HG02588 (cell line): ENCODE measurements at regions not wholly inside any gene's neighbourhood (a gene's known extent, or its start where the extent isn't known, plus 50 kb on each side); places are given as distances from the start of the nearest gene placed in this dataset.

Source experiments
- ATAC-seq: cut with Tn5 transposase; IDR thresholded peaks from one replicate; pipeline ENCODE4 v1.9.1; 2021; ENCODE audit warnings: mild to moderate bottlenecking, moderate library complexity; ENCODE audit not compliant: unreplicated experiment

GRCh38 chr17:77358801-77359200 is 218.0 kb downstream of the SEC14L1 start:
- no peak for ATAC-seq

GRCh38 chr17:77359236-77359635 is 218.5 kb downstream of the SEC14L1 start:
- ATAC-seq, result no peak

DNA sequence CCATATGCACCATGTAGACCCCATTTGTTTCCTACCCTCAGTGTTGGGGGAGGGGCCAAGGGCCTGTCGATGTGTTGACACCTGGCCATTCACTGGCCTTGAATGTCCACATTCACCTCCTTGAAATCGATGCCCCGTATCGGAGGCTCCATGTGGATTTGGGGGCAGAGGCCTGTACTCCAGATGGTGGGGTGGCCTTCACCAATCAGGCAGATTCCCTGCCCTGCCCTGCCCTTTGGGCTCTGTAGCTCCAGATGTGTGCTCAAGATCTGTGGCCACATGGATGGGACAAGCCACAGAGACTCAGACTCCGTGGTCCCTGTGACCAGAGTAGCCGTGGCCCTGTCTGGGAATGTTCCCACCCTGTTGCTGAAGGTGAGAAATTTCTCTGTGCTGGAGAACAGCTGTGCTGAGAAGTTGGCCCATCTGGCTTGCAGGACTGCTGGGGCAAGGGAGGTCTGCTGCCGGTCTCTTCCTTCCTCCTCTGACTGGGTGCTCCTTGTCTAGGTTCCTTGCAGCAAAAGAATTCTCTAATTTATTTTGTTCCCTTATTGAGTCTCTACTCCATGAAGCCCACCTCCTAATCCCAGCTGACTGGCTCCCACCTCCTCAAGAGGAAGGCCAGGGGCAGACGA is 221.3 kb downstream of the SEC14L1 start:
- ATAC-seq, result no peak

DNA sequence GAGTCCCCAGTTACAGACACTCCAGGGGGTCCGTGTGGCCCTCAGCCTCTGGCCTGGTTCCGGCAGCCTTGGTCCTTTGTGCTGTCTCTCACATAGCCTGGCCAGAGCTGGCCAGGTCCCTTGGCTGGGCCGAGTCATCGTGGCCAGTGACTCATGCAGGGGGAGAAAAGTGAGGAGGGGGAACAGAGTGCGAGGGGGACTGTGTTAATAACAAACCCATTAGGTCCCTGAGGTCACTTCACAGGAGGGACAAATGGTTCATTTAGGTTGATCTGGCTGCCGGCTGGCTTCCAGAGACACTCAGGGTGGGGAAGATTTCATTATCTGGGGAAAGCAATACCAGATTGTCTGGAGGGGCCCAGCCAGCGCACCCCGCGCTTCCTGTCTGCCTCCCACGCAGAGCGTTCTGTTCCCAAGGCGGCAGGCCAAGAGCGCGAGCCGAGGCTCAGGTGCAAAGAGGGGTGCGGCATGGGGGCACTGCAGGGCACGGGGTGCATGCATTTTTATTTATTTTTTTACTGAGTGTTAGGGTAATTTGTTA is 223.1 kb downstream of the SEC14L1 start:
- ATAC-seq, result no peak

GRCh38 chr17:77364381-77364911 is 223.7 kb downstream of the SEC14L1 start:
- no peak for ATAC-seq

DNA sequence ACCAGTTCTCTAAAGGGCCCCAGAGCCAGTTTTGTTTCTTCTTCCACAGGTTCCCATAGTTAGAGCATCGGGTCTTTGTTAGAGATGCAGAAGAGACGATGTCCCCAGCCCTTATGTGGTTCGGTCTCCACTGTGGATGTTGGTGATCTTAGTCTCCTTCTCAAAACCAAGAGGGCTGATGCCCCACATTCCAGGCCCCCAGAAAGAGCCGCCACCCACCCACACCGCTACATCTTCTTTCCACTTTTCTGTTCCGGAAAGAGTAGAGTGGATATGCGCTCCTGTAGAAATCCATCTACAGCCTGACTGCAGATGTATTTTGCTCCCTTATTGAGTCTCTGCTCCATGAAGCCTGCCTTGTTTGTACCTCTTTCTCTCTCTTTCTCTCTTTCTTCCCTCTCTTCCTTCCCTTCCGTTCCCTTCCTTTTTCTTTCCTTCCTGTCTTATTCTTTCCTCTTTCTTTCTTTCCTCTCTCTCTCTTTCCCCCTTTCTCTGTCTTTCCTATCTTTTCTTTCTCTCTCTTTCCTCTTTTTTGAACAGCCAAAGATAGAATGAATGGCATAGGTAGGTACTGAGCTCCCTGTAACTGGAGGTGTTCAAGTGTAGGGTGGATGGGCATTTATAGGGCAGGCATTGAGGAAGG is 224.3 kb downstream of the SEC14L1 start:
- ATAC-seq, result no peak

DNA sequence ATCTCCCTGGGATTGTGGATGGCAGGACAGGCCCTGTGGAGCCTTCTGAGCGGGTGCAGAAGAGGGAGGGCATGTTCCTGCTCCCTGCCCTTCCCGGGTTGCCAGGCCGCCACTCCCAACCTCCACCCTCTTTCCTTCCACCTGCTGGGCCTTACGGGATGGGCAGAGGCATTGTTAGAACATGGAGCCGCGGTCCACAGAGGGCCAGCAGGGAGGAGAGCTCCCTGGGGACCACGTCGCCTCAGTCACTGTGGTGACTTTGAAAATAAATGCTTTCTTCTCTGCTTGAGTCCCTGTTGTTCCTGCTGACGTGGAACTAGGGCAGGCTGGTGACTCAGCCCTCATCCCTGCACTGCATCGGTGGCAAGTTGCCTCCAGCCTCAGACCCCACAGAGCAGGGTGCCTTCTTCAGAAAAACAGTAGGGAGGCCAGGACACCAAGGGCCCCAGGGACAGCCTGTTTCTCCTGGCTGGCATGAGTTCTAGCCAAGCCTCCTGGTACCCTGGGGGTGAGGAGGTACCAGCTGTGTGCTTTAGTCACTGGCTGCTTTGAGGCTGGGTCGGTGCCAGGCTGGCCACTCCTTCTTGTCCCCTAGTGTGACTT is 224.9 kb downstream of the SEC14L1 start:
- no peak for ATAC-seq

GRCh38 chr17:77366206-77366557 is 225.4 kb downstream of the SEC14L1 start:
- ATAC-seq, result no peak

- ATAC-seq, result no peak
Observed at GRCh38 chr17:77366558-77367245, 225.9 kb downstream of the SEC14L1 start.

GRCh38 chr17:77369544-77369971 is 228.8 kb downstream of the SEC14L1 start:
- ATAC-seq, result no peak

GRCh38 chr17:77370586-77370985 is 229.8 kb downstream of the SEC14L1 start:
- no peak for ATAC-seq

DNA sequence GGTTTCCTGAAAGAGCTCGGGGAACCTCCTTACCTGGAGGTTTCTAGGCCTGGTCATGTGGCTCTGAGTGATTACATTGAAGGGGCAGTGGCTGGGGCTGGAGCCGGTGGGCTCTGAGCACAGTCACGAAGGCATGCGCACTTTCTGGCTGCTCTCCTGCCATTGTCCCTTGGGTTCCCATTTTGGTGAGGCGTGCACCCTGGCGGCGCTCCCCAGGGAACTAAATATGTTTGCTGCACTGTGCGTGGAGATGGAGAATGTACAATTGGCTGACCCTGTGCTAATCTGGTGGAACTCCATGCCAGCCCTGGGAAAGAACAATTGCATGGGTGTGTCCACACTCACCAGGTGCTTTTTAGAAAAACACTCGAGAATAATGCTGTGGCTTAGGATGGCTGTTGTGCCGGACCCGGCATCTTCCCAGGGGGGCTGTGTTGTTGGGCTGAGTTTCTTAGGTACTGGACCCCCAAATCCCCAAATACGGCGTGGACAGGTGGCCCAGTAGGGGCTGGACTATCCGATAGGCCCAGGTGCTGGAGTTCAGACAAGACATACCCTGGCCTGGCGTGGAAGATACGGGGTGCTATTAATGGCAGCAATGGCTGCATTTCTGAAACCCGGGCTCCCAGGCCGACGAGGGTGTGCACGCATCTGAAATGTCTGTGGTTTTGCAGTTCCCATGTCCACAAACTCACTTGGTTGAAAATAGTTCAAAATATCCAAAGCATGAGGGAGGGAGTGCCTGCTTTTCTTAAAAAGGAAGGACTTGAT is 230.5 kb downstream of the SEC14L1 start:
- ATAC-seq, result no peak

DNA sequence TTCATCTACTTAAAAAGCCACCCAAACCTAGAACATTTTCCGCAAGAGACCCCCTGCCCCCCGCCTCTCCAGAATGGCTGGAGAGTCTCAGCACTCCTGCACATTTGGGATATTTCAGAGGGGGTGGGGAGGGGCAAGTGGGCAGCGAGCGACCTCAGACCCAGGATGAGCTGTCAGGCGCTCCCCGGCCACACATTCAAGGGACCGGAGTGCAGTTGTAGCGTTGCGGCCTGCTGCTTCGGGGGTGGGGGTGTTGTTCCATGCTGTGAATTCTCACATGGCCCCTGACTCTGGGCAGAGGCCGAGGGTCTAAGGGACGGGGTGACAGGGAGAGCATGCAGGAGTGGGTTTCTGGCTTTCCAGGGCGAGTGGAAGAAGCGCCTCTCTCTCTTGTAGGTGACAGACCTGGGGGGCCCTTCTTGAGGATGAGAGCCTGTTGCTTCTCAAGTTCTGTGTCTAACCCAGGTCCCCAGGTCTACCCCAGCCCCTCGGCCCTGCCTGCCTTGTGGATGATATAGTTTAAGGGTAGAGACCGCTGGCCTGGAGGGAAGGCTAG is 231.2 kb downstream of the SEC14L1 start:
- no peak for ATAC-seq

GRCh38 chr17:77372444-77373298 is 231.9 kb downstream of the SEC14L1 start:
- ATAC-seq, result peak; percentile 65

DNA sequence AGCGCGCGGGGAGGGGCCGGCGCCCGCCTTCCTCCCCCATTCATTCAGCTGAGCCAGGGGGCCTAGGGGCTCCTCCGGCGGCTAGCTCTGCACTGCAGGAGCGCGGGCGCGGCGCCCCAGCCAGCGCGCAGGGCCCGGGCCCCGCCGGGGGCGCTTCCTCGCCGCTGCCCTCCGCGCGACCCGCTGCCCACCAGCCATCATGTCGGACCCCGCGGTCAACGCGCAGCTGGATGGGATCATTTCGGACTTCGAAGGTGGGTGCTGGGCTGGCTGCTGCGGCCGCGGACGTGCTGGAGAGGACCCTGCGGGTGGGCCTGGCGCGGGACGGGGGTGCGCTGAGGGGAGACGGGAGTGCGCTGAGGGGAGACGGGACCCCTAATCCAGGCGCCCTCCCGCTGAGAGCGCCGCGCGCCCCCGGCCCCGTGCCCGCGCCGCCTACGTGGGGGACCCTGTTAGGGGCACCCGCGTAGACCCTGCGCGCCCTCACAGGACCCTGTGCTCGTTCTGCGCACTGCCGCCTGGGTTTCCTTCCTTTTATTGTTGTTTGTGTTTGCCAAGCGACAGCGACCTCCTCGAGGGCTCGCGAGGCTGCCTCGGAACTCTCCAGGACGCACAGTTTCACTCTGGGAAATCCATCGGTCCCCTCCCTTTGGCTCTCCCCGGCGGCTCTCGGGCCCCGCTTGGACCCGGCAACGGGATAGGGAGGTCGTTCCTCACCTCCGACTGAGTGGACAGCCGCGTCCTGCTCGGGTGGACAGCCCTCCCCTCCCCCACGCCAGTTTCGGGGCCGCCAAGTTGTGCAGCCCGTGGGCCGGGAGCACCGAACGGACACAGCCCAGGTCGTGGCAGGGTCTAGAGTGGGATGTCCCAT is 232.8 kb downstream of the SEC14L1 start:
- ATAC-seq, result no peak

- no peak for ATAC-seq
Observed at GRCh38 chr17:77374170-77374936, 233.6 kb downstream of the SEC14L1 start.

DNA sequence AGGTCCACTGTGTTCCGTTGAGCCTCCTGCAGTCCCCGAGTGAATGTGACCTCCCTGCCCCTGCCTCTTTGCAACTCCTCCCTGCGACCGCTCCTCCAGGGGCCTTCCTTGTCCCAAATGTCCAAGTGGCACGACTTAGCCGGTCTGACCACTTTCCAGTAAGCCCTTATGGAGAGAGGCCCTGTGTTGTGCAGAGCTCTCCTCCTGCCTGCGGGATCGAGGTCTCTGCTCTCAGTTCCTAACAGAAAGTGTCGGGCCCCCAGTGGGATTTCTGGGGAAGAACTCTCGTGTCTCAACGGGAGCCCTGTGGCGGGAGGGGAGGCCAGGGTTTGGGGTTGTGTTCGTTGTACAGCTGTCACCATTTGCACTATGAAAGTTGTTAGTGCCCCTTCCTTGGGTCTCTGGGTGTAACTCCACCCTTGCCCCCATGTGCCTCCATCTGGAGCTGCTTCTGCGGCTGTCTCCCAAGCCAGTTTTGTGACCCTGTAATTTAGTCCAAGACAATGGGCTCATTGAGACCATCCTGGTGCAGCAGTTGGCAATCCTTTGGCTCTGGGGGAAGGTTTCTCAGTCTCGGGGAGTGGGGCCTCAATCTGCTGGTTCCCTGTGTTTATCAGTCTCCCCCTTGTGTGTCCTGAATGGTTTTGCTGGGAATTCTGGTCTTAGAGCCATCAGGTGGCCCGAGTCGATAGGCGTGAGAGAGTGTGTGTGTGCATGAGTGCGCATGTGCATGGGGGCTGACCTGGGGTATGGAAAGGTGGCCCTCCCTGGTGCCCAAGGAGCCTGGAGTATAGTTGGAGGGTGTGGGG is 234.5 kb downstream of the SEC14L1 start:
- no peak for ATAC-seq
